HEK293 (cell line): ENCODE measurements at regions not wholly inside any gene's neighbourhood (a gene's known extent, or its start where the extent isn't known, plus 50 kb on each side); places are given as distances from the start of the nearest gene placed in this dataset.
A peak's percentile ranks its signal among the peaks of the same experiment; 100 is the strongest.

Experiments
- CTCF ChIA-PET: fragments of 350-600 bp; formaldehyde crosslinking; extraction: SDS; loops from one replicate; lab custom pipeline; 2021; ENCODE audit warnings: antibody characterized with exemption; lab: Yijun Ruan, JAX
- POLR2A ChIA-PET: fragments of 300-600 bp; formaldehyde crosslinking; extraction: SDS; loops from one replicate; lab custom pipeline; 2020; ENCODE audit warnings: antibody characterized with exemption, inconsistent platforms; lab: Yijun Ruan, JAX
- H3K27ac ChIP-seq: fragments of 200-500 bp; sonication (Bioruptor generic); 2 replicates; pipeline ENCODE4 v1.5.1; 2014; ENCODE audit warnings: low read depth, low read length, control low read depth, inconsistent platforms; ENCODE audit errors: extremely low read depth
- H3K36me3 ChIP-seq, 2 experiments: fragments of 200-500 bp in 1 of 2; sonication (Bioruptor generic) in 1 of 2; 1 replicate in 1 of 2; 2 replicates in 1 of 2; pipeline ENCODE4 v1.5.1; 2014 to 2017; ENCODE audit warnings: inconsistent platforms in 2 of 2, low read length in 2 of 2; ENCODE audit not compliant: control insufficient read depth in 2 of 2, insufficient read depth in 1 of 2
- H3K4me1 ChIP-seq: fragments of 200-500 bp; sonication (Bioruptor generic); 2 replicates; pipeline ENCODE4 v1.5.1; 2014; ENCODE audit warnings: mild to moderate bottlenecking, low read length, inconsistent platforms; ENCODE audit not compliant: control insufficient read depth, insufficient read depth
- H3K4me3 ChIP-seq: 2 replicates; pipeline ENCODE4 v1.5.1; 2011; ENCODE audit warnings: low read depth, mild to moderate bottlenecking, control low read depth, low read length, moderate library complexity
- H3K9me3 ChIP-seq: fragments of 200-500 bp; sonication (Bioruptor generic); 2 replicates; pipeline ENCODE4 v1.5.1; 2014; ENCODE audit warnings: low read depth, low read length, inconsistent platforms; ENCODE audit not compliant: control insufficient read depth, insufficient read depth
- ATF2 ChIP-seq: fragments of 450-650 bp; formaldehyde crosslinking; IDR thresholded peaks from 2 replicates; pipeline ENCODE4 v1.5.1; 2016; ENCODE audit warnings: missing biosample characterization, missing genetic modification characterization, low read depth
- HOXA7 ChIP-seq: sonication (generic); formaldehyde crosslinking; IDR thresholded peaks from 2 replicates; pipeline ENCODE4 v1.8.1; 2022; ENCODE audit warnings: missing genetic modification reagents, borderline replicate concordance
- ZBTB44 ChIP-seq: fragments of 450-650 bp; IDR thresholded peaks from 2 replicates; pipeline ENCODE4 v1.5.1; 2018; ENCODE audit warnings: missing biosample characterization, mild to moderate bottlenecking, missing genetic modification characterization
- ZNF10 ChIP-seq: fragments of 450-650 bp; formaldehyde crosslinking; IDR thresholded peaks from 2 replicates; pipeline ENCODE4 v1.5.1; 2017; ENCODE audit warnings: missing biosample characterization, missing genetic modification characterization
- ZNF114 ChIP-seq: fragments of 450-650 bp; formaldehyde crosslinking; IDR thresholded peaks from 2 replicates; pipeline ENCODE4 v1.5.0; 2017; ENCODE audit warnings: missing biosample characterization, missing genetic modification characterization
- ZNF121 ChIP-seq: fragments of 450-650 bp; formaldehyde crosslinking; IDR thresholded peaks from 2 replicates; pipeline ENCODE4 v1.5.1; 2016; ENCODE audit warnings: missing biosample characterization, missing genetic modification characterization
- ZNF174 ChIP-seq: fragments of 450-650 bp; formaldehyde crosslinking; IDR thresholded peaks from 2 replicates; pipeline ENCODE4 v1.5.0; 2017; ENCODE audit warnings: missing biosample characterization, mild to moderate bottlenecking, missing genetic modification characterization
- ZNF202 ChIP-seq: fragments of 450-650 bp; formaldehyde crosslinking; IDR thresholded peaks from 2 replicates; pipeline ENCODE4 v1.5.1; 2016; ENCODE audit warnings: missing biosample characterization, missing genetic modification characterization, borderline replicate concordance
- ZNF26 ChIP-seq: fragments of 450-650 bp; formaldehyde crosslinking; IDR thresholded peaks from 2 replicates; pipeline ENCODE4 v1.5.1; 2016; ENCODE audit warnings: missing biosample characterization, missing genetic modification characterization
- ZNF37A ChIP-seq: fragments of 450-650 bp; IDR thresholded peaks from 2 replicates; pipeline ENCODE4 v1.5.1; 2018; ENCODE audit warnings: missing biosample characterization, missing genetic modification characterization
- ZNF549 ChIP-seq: fragments of 450-650 bp; IDR thresholded peaks from 2 replicates; pipeline ENCODE4 v1.5.1; 2018; ENCODE audit warnings: missing biosample characterization, missing genetic modification characterization, mild to moderate bottlenecking, inconsistent platforms, moderate library complexity
- ZNF561 ChIP-seq: fragments of 450-650 bp; IDR thresholded peaks from 2 replicates; pipeline ENCODE4 v1.5.1; 2018; ENCODE audit warnings: missing biosample characterization, missing genetic modification characterization, borderline replicate concordance
- ZNF621 ChIP-seq: fragments of 450-650 bp; formaldehyde crosslinking; IDR thresholded peaks from 2 replicates; pipeline ENCODE4 v1.5.1; 2017; ENCODE audit warnings: missing biosample characterization, missing genetic modification characterization
- ZNF660 ChIP-seq: fragments of 450-650 bp; IDR thresholded peaks from 2 replicates; pipeline ENCODE4 v1.5.1; 2018; ENCODE audit warnings: missing biosample characterization, mild to moderate bottlenecking, missing genetic modification characterization
- ZNF670 ChIP-seq: fragments of 450-650 bp; formaldehyde crosslinking; IDR thresholded peaks from 2 replicates; pipeline ENCODE4 v1.5.1; 2016; ENCODE audit warnings: missing biosample characterization, missing genetic modification characterization, low read depth
- ZNF677 ChIP-seq: fragments of 450-650 bp; IDR thresholded peaks from 2 replicates; pipeline ENCODE4 v1.5.0; 2018; ENCODE audit warnings: missing biosample characterization, mild to moderate bottlenecking, missing genetic modification characterization, moderate library complexity
- ZNF704 ChIP-seq: fragments of 450-650 bp; formaldehyde crosslinking; IDR thresholded peaks from 2 replicates; pipeline ENCODE4 v1.5.1; 2016; ENCODE audit warnings: missing biosample characterization, missing genetic modification characterization
- ZNF707 ChIP-seq: fragments of 450-650 bp; formaldehyde crosslinking; IDR thresholded peaks from 2 replicates; pipeline ENCODE4 v1.5.1; 2016; ENCODE audit warnings: missing biosample characterization, missing genetic modification characterization
- ZNF843 ChIP-seq: fragments of 450-650 bp; formaldehyde crosslinking; IDR thresholded peaks from 2 replicates; pipeline ENCODE4 v1.5.1; 2016; ENCODE audit warnings: missing biosample characterization, missing genetic modification characterization

- TF ChIP-seq ZBTB44 (tag by site-specific recombination): no peak
- no peak for TF ChIP-seq ZNF843 (tag by site-specific recombination)
- no peak for TF ChIP-seq ZNF174 (tag by site-specific recombination)
- no peak for TF ChIP-seq ZNF670
- no peak for TF ChIP-seq ZNF37A (tag by site-specific recombination)
- TF ChIP-seq, all 188 proteins: peak for 0
Observed at GRCh38 chr17:14699574-14700185, 398.8 kb downstream of the HS3ST3B1 start (continued).

- Histone ChIP-seq H3K36me3 (0 out of 3 replicates have a peak, but pooled peaks cover 0 to 5% of the 10 kb centered on the region in 2 experiments), H3K9me3 (no peaks in the 10 kb centered on the region; the same call in 1 of the 2 replicates), H3K27ac (no peak overlapping the region), H3K4me3 (no peak overlapping the region), H3K4me1 (no peaks in the 10 kb centered on the region)
- TF ChIP-seq ZNF561 (tag by site-specific recombination) (no peak), ZNF26 (tag by site-specific recombination) (no peak), HOXA7 (CRISPR knock-in tag) (no peak), ZNF121 (no peak), ZNF202 (no peak), ZBTB44 (tag by site-specific recombination) (no peak), ZNF621 (tag by site-specific recombination) (no peak), ZNF10 (tag by site-specific recombination) (no peak), ZNF114 (tag by site-specific recombination) (no peak)
- CTCF ChIA-PET: interaction anchor here (0.6 kb wide), 1 partner anchor 22 kb away, joined by 3 read pairs; no protein-coding TSS in a partner anchor
- POLR2A ChIA-PET: no interaction called here
Observed at GRCh38 chr17:14693382-14693781, 392.5 kb downstream of the HS3ST3B1 start.

GRCh38 chr17:14690704-14691103 lies 389.8 kb downstream of the HS3ST3B1 start:
- CTCF ChIA-PET: no interaction called here

More at GRCh38 chr17:14690704-14691103, 389.8 kb downstream of the HS3ST3B1 start:
- Histone ChIP-seq H3K36me3 (0 out of 3 replicates have a peak, but pooled peaks cover 0 to 5% of the 10 kb centered on the region in 2 experiments), H3K4me1 (no peaks in the 10 kb centered on the region), H3K9me3 (no peaks in the 10 kb centered on the region; the same call in 1 of the 2 replicates), H3K4me3 (no peak overlapping the region), H3K27ac (no peak overlapping the region)
- TF ChIP-seq ZNF677 (tag by site-specific recombination) (no peak), ZNF704 (tag by site-specific recombination) (no peak), ZNF37A (tag by site-specific recombination) (no peak), ZNF660 (tag by site-specific recombination) (no peak), ZNF707 (no peak), ZNF549 (no peak), ZNF621 (tag by site-specific recombination) (no peak), ATF2 (peak; percentile 60)
- POLR2A ChIA-PET: no interaction called here
